ENCODE measurements at regions not wholly inside any gene's neighbourhood (a gene's known extent, or its start where the extent isn't known, plus 50 kb on each side); places are given as distances from the start of the nearest gene placed in this dataset.

DNA sequence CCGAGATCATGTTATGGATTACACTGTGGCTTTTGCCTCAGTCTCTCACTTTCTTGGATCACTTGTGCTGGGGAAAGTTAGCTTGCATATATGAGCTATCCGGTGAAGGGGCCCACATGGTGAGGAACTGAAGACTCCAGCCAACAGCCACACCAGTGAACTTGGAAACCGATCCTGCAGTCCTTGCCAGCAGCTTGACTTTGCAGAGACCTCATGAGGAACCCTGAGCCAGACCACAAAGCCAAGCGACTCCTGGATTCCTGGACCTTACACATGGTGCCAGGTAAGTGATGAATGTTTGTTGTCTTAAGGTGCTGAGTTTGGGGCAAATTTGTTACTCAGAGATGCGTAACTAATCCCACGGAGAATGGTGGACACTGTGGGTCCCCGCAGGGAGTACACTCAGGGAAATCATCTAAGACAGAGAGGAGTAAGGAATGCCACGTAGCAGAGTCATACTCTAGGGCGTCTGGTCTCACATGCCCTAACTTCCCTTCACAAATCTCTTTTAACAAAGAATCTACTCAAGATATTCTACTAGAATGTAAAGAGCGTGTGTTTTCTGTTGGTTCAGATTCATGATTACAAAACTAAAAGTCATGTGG lies 76.5 kb upstream of the PJA2 start:
- TF ChIP-seq, protein P1, sequence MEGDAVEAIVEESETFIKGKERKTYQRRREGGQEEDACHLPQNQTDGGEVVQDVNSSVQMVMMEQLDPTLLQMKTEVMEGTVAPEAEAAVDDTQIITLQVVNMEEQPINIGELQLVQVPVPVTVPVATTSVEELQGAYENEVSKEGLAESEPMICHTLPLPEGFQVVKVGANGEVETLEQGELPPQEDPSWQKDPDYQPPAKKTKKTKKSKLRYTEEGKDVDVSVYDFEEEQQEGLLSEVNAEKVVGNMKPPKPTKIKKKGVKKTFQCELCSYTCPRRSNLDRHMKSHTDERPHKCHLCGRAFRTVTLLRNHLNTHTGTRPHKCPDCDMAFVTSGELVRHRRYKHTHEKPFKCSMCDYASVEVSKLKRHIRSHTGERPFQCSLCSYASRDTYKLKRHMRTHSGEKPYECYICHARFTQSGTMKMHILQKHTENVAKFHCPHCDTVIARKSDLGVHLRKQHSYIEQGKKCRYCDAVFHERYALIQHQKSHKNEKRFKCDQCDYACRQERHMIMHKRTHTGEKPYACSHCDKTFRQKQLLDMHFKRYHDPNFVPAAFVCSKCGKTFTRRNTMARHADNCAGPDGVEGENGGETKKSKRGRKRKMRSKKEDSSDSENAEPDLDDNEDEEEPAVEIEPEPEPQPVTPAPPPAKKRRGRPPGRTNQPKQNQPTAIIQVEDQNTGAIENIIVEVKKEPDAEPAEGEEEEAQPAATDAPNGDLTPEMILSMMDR (IDR thresholded peaks at IDR 0.05), result no peak
- TF ChIP-seq EZH2 (IDR thresholded peaks at IDR 0.05; ENCODE audit: borderline replicate concordance, insufficient read depth, low read depth, low read length, poor library complexity, severe bottlenecking), result no peak

All from B cell (primary cell).